ENCODE measurements at regions not wholly inside any gene's neighbourhood (a gene's known extent, or its start where the extent isn't known, plus 50 kb on each side); places are given as distances from the start of the nearest gene placed in this dataset.
"Not testable (repeated sequence)": the region's sequence is repeated elsewhere in the genome, so short reads cannot be mapped to it uniquely, and the experiment has no call there.

- no peak for TF ChIP-seq BHLHE40 (IDR thresholded peaks at IDR 0.05; ENCODE audit: borderline replicate concordance)
- TF ChIP-seq TARDBP (IDR thresholded peaks at IDR 0.05), result no peak
- TF ChIP-seq PKNOX1 (IDR thresholded peaks at IDR 0.05), result no peak
- ChIA-PET CTCF (no interaction called here), POLR2A (no interaction called here)
- no peak for DNase-seq (ENCODE audit: extremely low spot score)
Observed at GRCh38 chr12:83244001-83244400, 557.3 kb downstream of the TMTC2 start.

GRCh38 chr12:83233987-83234386, 547.3 kb downstream of the TMTC2 start:
- CTCF ChIA-PET; POLR2A ChIA-PET; DNase-seq (ENCODE audit: extremely low spot score): not testable (repeated sequence)

- DNase-seq (ENCODE audit: extremely low spot score); CTCF ChIA-PET; POLR2A ChIA-PET: not testable (repeated sequence)
Observed at GRCh38 chr12:83226960-83227359, 540.3 kb downstream of the TMTC2 start.

- TF ChIP-seq FOXA1 (IDR thresholded peaks at IDR 0.05) (no peak), HDGF (IDR thresholded peaks at IDR 0.05; ENCODE audit: borderline replicate concordance) (no peak), NFRKB (IDR thresholded peaks at IDR 0.05) (no peak), ZNF384 (IDR thresholded peaks at IDR 0.05) (no peak), FOXK2 (IDR thresholded peaks at IDR 0.05) (no peak), TARDBP (IDR thresholded peaks at IDR 0.05) (no peak), ELF4 (IDR thresholded peaks at IDR 0.05) (no peak), BHLHE40 (IDR thresholded peaks at IDR 0.05; ENCODE audit: borderline replicate concordance) (no peak), CTBP1 (IDR thresholded peaks at IDR 0.05; ENCODE audit: borderline replicate concordance) (no peak), FOXM1 (IDR thresholded peaks at IDR 0.05; ENCODE audit: borderline replicate concordance) (no peak), ARNT (IDR thresholded peaks at IDR 0.05) (no peak), SP1 (IDR thresholded peaks at IDR 0.05) (no peak), LEF1 (IDR thresholded peaks at IDR 0.05; ENCODE audit: borderline replicate concordance) (no peak), SUZ12 (IDR thresholded peaks at IDR 0.05) (no peak), L3MBTL2 (conservative IDR thresholded peaks at IDR 0.05) (no peak), PKNOX1 (IDR thresholded peaks at IDR 0.05) (no peak)
- POLR2A ChIA-PET, result no interaction called here
- CTCF ChIA-PET, result no interaction called here
- no peak for DNase-seq (ENCODE audit: extremely low spot score)
Observed at GRCh38 chr12:83225806-83226205, 539.1 kb downstream of the TMTC2 start.

- POLR2A ChIA-PET, result no interaction called here
- no peak for TF ChIP-seq FOXM1 (IDR thresholded peaks at IDR 0.05; ENCODE audit: borderline replicate concordance)
- no peak for TF ChIP-seq TARDBP (IDR thresholded peaks at IDR 0.05)
- no peak for TF ChIP-seq CTBP1 (IDR thresholded peaks at IDR 0.05; ENCODE audit: borderline replicate concordance)
- no peak for TF ChIP-seq L3MBTL2 (conservative IDR thresholded peaks at IDR 0.05)
- no peak for TF ChIP-seq LEF1 (IDR thresholded peaks at IDR 0.05; ENCODE audit: borderline replicate concordance)
- TF ChIP-seq BHLHE40 (IDR thresholded peaks at IDR 0.05; ENCODE audit: borderline replicate concordance), result no peak
- TF ChIP-seq PKNOX1 (IDR thresholded peaks at IDR 0.05), result no peak
- TF ChIP-seq SUZ12 (IDR thresholded peaks at IDR 0.05), result no peak
- no peak for TF ChIP-seq ZNF384 (IDR thresholded peaks at IDR 0.05)
- TF ChIP-seq NFRKB (IDR thresholded peaks at IDR 0.05), result no peak
- TF ChIP-seq HDGF (IDR thresholded peaks at IDR 0.05; ENCODE audit: borderline replicate concordance), result no peak
- TF ChIP-seq SP1 (IDR thresholded peaks at IDR 0.05), result no peak
- TF ChIP-seq ARNT (IDR thresholded peaks at IDR 0.05), result no peak
- DNase-seq (ENCODE audit: extremely low spot score), result no peak
- CTCF ChIA-PET, result no interaction called here
Observed at GRCh38 chr12:83224012-83224411, 537.3 kb downstream of the TMTC2 start.

- TF ChIP-seq PKNOX1 (IDR thresholded peaks at IDR 0.05), result peak; percentile 67; the same call in 1 of the 2 replicates
- TF ChIP-seq ELF4 (IDR thresholded peaks at IDR 0.05), result no peak
- CTCF ChIA-PET, result no interaction called here
- DNase-seq (ENCODE audit: extremely low spot score), result no peak
- POLR2A ChIA-PET, result no interaction called here
Observed at GRCh38 chr12:83220774-83221173, 534.1 kb downstream of the TMTC2 start.

- CTCF ChIA-PET, result interaction anchor here (0.7 kb wide), 1 partner anchor 127 kb away, joined by 6 read pairs; no protein-coding TSS in a partner anchor
- DNase-seq (ENCODE audit: extremely low spot score), result no peak
- no peak for TF ChIP-seq CTBP1 (IDR thresholded peaks at IDR 0.05; ENCODE audit: borderline replicate concordance)
- TF ChIP-seq SUZ12 (IDR thresholded peaks at IDR 0.05), result no peak
- TF ChIP-seq ARNT (IDR thresholded peaks at IDR 0.05), result no peak
- TF ChIP-seq FOXM1 (IDR thresholded peaks at IDR 0.05; ENCODE audit: borderline replicate concordance), result no peak
- TF ChIP-seq TARDBP (IDR thresholded peaks at IDR 0.05), result no peak
- TF ChIP-seq BHLHE40 (IDR thresholded peaks at IDR 0.05; ENCODE audit: borderline replicate concordance), result no peak
- TF ChIP-seq SP1 (IDR thresholded peaks at IDR 0.05), result no peak
- TF ChIP-seq HDGF (IDR thresholded peaks at IDR 0.05; ENCODE audit: borderline replicate concordance), result no peak
- TF ChIP-seq NFRKB (IDR thresholded peaks at IDR 0.05), result no peak
- no peak for TF ChIP-seq PKNOX1 (IDR thresholded peaks at IDR 0.05)
- TF ChIP-seq ELF4 (IDR thresholded peaks at IDR 0.05), result no peak
- TF ChIP-seq L3MBTL2 (conservative IDR thresholded peaks at IDR 0.05), result no peak
- no peak for TF ChIP-seq ZNF384 (IDR thresholded peaks at IDR 0.05)
- TF ChIP-seq FOXA1 (IDR thresholded peaks at IDR 0.05), result no peak
- TF ChIP-seq LEF1 (IDR thresholded peaks at IDR 0.05; ENCODE audit: borderline replicate concordance), result no peak
- TF ChIP-seq FOXK2 (IDR thresholded peaks at IDR 0.05), result no peak
- POLR2A ChIA-PET, result no interaction called here
Observed at GRCh38 chr12:83216230-83216629, 529.5 kb downstream of the TMTC2 start.
